ENCODE measurements at regions not wholly inside any gene's neighbourhood (a gene's known extent, or its start where the extent isn't known, plus 50 kb on each side); places are given as distances from the start of the nearest gene placed in this dataset.
"Not testable (repeated sequence)": the region's sequence is repeated elsewhere in the genome, so short reads cannot be mapped to it uniquely, and the experiment has no call there.

GRCh38 chr5:53219610-53220009 is 110.1 kb upstream of the MOCS2 start:
- DNase-seq = no peak

GRCh38 chr5:53233645-53234405 is 124.3 kb upstream of the MOCS2 start:
- DNase-seq = no peak

GRCh38 chr5:53236683-53237082 is 127.1 kb upstream of the MOCS2 start:
- no peak for DNase-seq

GRCh38 chr5:53237876-53238275 is 128.3 kb upstream of the MOCS2 start:
- no peak for DNase-seq

GRCh38 chr5:53239301-53239990 is 129.9 kb upstream of the MOCS2 start:
- no peak for DNase-seq

- no peak for DNase-seq
Measured at GRCh38 chr5:53240661-53241060, 131.1 kb upstream of the MOCS2 start.

GRCh38 chr5:53241572-53241971 is 132.0 kb upstream of the MOCS2 start:
- DNase-seq = no peak

GRCh38 chr5:53243403-53243802 is 133.8 kb upstream of the MOCS2 start:
- DNase-seq = no peak

- DNase-seq = no peak
Measured at GRCh38 chr5:53246042-53246836, 136.7 kb upstream of the MOCS2 start.

GRCh38 chr5:53249529-53250200 is 140.1 kb upstream of the MOCS2 start:
- no peak for DNase-seq

GRCh38 chr5:53250201-53250550 is 140.6 kb upstream of the MOCS2 start:
- no peak for DNase-seq

- DNase-seq = no peak
Measured at GRCh38 chr5:53253421-53253871, 143.9 kb upstream of the MOCS2 start.

GRCh38 chr5:53256746-53257145 is 147.2 kb upstream of the MOCS2 start:
- DNase-seq = no peak

- no peak for DNase-seq
Measured at GRCh38 chr5:53257806-53258373, 148.3 kb upstream of the MOCS2 start.

- DNase-seq = no peak
Measured at GRCh38 chr5:53259176-53259575, 149.6 kb upstream of the MOCS2 start.

- no peak for DNase-seq
Measured at GRCh38 chr5:53260446-53260845, 150.9 kb upstream of the MOCS2 start.

GRCh38 chr5:53261245-53261644 is 151.7 kb upstream of the MOCS2 start:
- no peak for DNase-seq

GRCh38 chr5:53262348-53262970 is 152.9 kb upstream of the MOCS2 start:
- DNase-seq = no peak

GRCh38 chr5:53263151-53263550 is 153.6 kb upstream of the MOCS2 start:
- DNase-seq = no peak

GRCh38 chr5:53265043-53265442 is 155.5 kb upstream of the MOCS2 start:
- no peak for DNase-seq

- not testable (repeated sequence) for DNase-seq
Measured at GRCh38 chr5:53268241-53268640, 158.7 kb upstream of the MOCS2 start.

- DNase-seq = no peak
Measured at GRCh38 chr5:53275666-53276065, 166.1 kb upstream of the MOCS2 start.

All from NCI-H2227 treated with DMSO at 0.1 percent for 48 hours (cell line).